CD4-positive, CD25-positive, alpha-beta regulatory T cell (primary cell): ENCODE measurements at regions not wholly inside any gene's neighbourhood (a gene's known extent, or its start where the extent isn't known, plus 50 kb on each side); places are given as distances from the start of the nearest gene placed in this dataset.

Experiments
- ATAC-seq, 2 donors: fragments of 150-1000 bp; cut with Tn5 transposase; one replicate each; pipeline ENCODE4 v1.10.0; 2021; ENCODE audit warnings: low read depth in 2 of 2, moderate number of reproducible peaks in 2 of 2, moderate library complexity in 1 of 2
- DNase-seq, 3 donors: peaks; one replicate each; pipeline versions ENCODE4 v3.0.0 to v3.0.0-alpha.2; 2012 to 2022; ENCODE audit warnings: mixed read lengths in 1 of 3
- H3K27ac ChIP-seq: one replicate; pipeline ENCODE4 v1.7.0; 2013; ENCODE audit warnings: mild to moderate bottlenecking, low read length; ENCODE audit not compliant: insufficient read depth, poor library complexity, severe bottlenecking
- H3K27me3 ChIP-seq: one replicate; pipeline ENCODE4 v1.7.0; 2013; ENCODE audit warnings: low read length; ENCODE audit not compliant: control insufficient read depth, insufficient read depth
- H3K36me3 ChIP-seq: one replicate; pipeline ENCODE4 v1.7.0; 2013; ENCODE audit warnings: mild to moderate bottlenecking, low read length, moderate library complexity; ENCODE audit not compliant: control insufficient read depth, insufficient read depth
- H3K4me1 ChIP-seq: 2 replicates; pipeline ENCODE4 v1.7.0; 2013; ENCODE audit warnings: mild to moderate bottlenecking, low read length; ENCODE audit not compliant: insufficient read depth, control insufficient read depth, poor library complexity, severe bottlenecking
- H3K4me3 ChIP-seq: one replicate; pipeline ENCODE4 v1.7.0; 2013; ENCODE audit warnings: low read depth, mild to moderate bottlenecking, low read length, moderate library complexity
- H3K9me3 ChIP-seq, 2 experiments: 1 replicate in 1 of 2; 2 replicates in 1 of 2; pipeline ENCODE4 v1.7.0; 2013; ENCODE audit warnings: low read length in 2 of 2, mild to moderate bottlenecking in 1 of 2, moderate library complexity in 1 of 2; ENCODE audit not compliant: control insufficient read depth in 2 of 2
- H3K27ac Mint-ChIP-seq, 3 donors: one replicate each; pipeline ENCODE4 v1.8.0; 2020 to 2022; ENCODE audit warnings: mild to moderate bottlenecking in 3 of 3, mixed read lengths in 3 of 3, moderate library complexity in 2 of 3
- H3K27me3 Mint-ChIP-seq: one replicate; pipeline ENCODE4 v1.8.0; 2022; ENCODE audit warnings: mild to moderate bottlenecking, mixed read lengths
- H3K36me3 Mint-ChIP-seq: one replicate; pipeline ENCODE4 v1.8.0; 2020; ENCODE audit warnings: mixed read lengths
- H3K4me1 Mint-ChIP-seq, 4 donors: one replicate each; pipeline ENCODE4 v1.8.0; 2020 to 2022; ENCODE audit warnings: mixed read lengths in 4 of 4, mild to moderate bottlenecking in 1 of 4
- H3K4me3 Mint-ChIP-seq, 4 donors: one replicate each; pipeline ENCODE4 v1.8.0; 2020 to 2022; ENCODE audit warnings: mild to moderate bottlenecking in 4 of 4, mixed read lengths in 4 of 4, moderate library complexity in 3 of 4
- H3K9me3 Mint-ChIP-seq, 7 donors: one replicate each; pipeline ENCODE4 v1.8.0; 2020 to 2022; ENCODE audit warnings: mixed read lengths in 7 of 7, mild to moderate bottlenecking in 3 of 7, moderate library complexity in 2 of 7

- Mint-ChIP-seq H3K4me1 (no peaks in the 10 kb centered on the region), H3K27ac (no peak overlapping the region), H3K4me3 (no peak overlapping the region), H3K27me3 (no peaks in the 10 kb centered on the region), H3K9me3 (peaks cover 2 to 20% (median 8%) of the 10 kb centered on the region in 7 donors), H3K36me3 (no peaks in the 10 kb centered on the region)
- Histone ChIP-seq H3K27ac (no peak overlapping the region), H3K4me3 (no peak overlapping the region), H3K27me3 (no peaks in the 10 kb centered on the region), H3K9me3 (peaks cover 0 to 6% of the 10 kb centered on the region in 2 experiments), H3K36me3 (no peaks in the 10 kb centered on the region), H3K4me1 (no peaks in the 10 kb centered on the region)
- ATAC-seq (no peak), DNase-seq (no peak)
Observed at GRCh38 chr5:4011943-4012342, 416.3 kb downstream of the IRX1 start.

GRCh38 chr5:4013106-4013898 is 417.7 kb downstream of the IRX1 start:
- H3K9me3 Mint-ChIP-seq = peaks cover 2 to 21% (median 9%) of the 10 kb centered on the region in 7 donors
- ATAC-seq = no peak
- Histone ChIP-seq H3K36me3 (no peaks in the 10 kb centered on the region), H3K9me3 (no peaks in the 10 kb centered on the region), H3K27ac (no peak overlapping the region), H3K4me1 (no peaks in the 10 kb centered on the region), H3K4me3 (no peak overlapping the region), H3K27me3 (no peaks in the 10 kb centered on the region)
- H3K27ac Mint-ChIP-seq = no peak overlapping the region
- no peaks in the 10 kb centered on the region for H3K27me3 Mint-ChIP-seq
- H3K36me3 Mint-ChIP-seq = no peaks in the 10 kb centered on the region
- no peaks in the 10 kb centered on the region for H3K4me1 Mint-ChIP-seq
- H3K4me3 Mint-ChIP-seq = no peak overlapping the region
- no peak for DNase-seq

GRCh38 chr5:4015709-4016108 is 420.1 kb downstream of the IRX1 start:
- no peak overlapping the region for H3K4me3 Mint-ChIP-seq
- H3K4me3 ChIP-seq = no peak overlapping the region
- H3K9me3 Mint-ChIP-seq = peaks cover 0 to 16% (median 5%) of the 10 kb centered on the region in 7 donors
- H3K4me1 ChIP-seq = no peaks in the 10 kb centered on the region
- H3K9me3 ChIP-seq = no peaks in the 10 kb centered on the region
- peaks cover 0 to 4% (median 0%) of the 10 kb centered on the region in 4 donors for H3K4me1 Mint-ChIP-seq
- H3K27me3 Mint-ChIP-seq = no peaks in the 10 kb centered on the region
- H3K36me3 Mint-ChIP-seq = no peaks in the 10 kb centered on the region
- no peaks in the 10 kb centered on the region for H3K27me3 ChIP-seq
- no peak overlapping the region for H3K27ac Mint-ChIP-seq
- no peak for ATAC-seq
- no peaks in the 10 kb centered on the region for H3K36me3 ChIP-seq
- no peak overlapping the region for H3K27ac ChIP-seq
- DNase-seq = no peak

GRCh38 chr5:4017076-4017803 is 421.6 kb downstream of the IRX1 start:
- H3K27me3 ChIP-seq = no peaks in the 10 kb centered on the region
- no peaks in the 10 kb centered on the region for H3K4me1 ChIP-seq
- Mint-ChIP-seq H3K4me3 (no peak overlapping the region), H3K36me3 (no peaks in the 10 kb centered on the region), H3K9me3 (peaks cover 0 to 16% (median 6%) of the 10 kb centered on the region in 7 donors), H3K4me1 (peaks cover 0 to 4% (median 0%) of the 10 kb centered on the region in 4 donors), H3K27me3 (no peaks in the 10 kb centered on the region), H3K27ac (no peak overlapping the region)
- H3K4me3 ChIP-seq = no peak overlapping the region
- peaks cover 0 to 4% of the 10 kb centered on the region in 2 experiments for H3K9me3 ChIP-seq
- H3K36me3 ChIP-seq = no peaks in the 10 kb centered on the region
- no peak for ATAC-seq
- DNase-seq = no peak
- no peak overlapping the region for H3K27ac ChIP-seq

- Histone ChIP-seq H3K4me3 (no peak overlapping the region), H3K27me3 (no peaks in the 10 kb centered on the region), H3K36me3 (no peaks in the 10 kb centered on the region), H3K27ac (no peak overlapping the region), H3K9me3 (peaks cover 0 to 7% of the 10 kb centered on the region in 2 experiments), H3K4me1 (no peaks in the 10 kb centered on the region)
- peaks cover 0 to 4% (median 0%) of the 10 kb centered on the region in 4 donors for H3K4me1 Mint-ChIP-seq
- no peak overlapping the region for H3K4me3 Mint-ChIP-seq
- DNase-seq = no peak
- H3K9me3 Mint-ChIP-seq = peaks cover 3 to 16% (median 6%) of the 10 kb centered on the region in 7 donors
- H3K27ac Mint-ChIP-seq = no peak overlapping the region
- ATAC-seq = no peak
- no peaks in the 10 kb centered on the region for H3K27me3 Mint-ChIP-seq
- no peaks in the 10 kb centered on the region for H3K36me3 Mint-ChIP-seq
Observed at GRCh38 chr5:4018007-4018406, 422.4 kb downstream of the IRX1 start.

GRCh38 chr5:4019009-4019769 is 423.6 kb downstream of the IRX1 start:
- Histone ChIP-seq H3K4me1 (no peaks in the 10 kb centered on the region), H3K9me3 (peaks cover 0 to 9% of the 10 kb centered on the region in 2 experiments), H3K36me3 (no peaks in the 10 kb centered on the region), H3K27ac (no peak overlapping the region), H3K27me3 (no peaks in the 10 kb centered on the region), H3K4me3 (no peak overlapping the region)
- H3K4me1 Mint-ChIP-seq = peaks cover 0 to 4% (median 0%) of the 10 kb centered on the region in 4 donors
- peaks cover 3 to 25% (median 4%) of the 10 kb centered on the region in 7 donors for H3K9me3 Mint-ChIP-seq
- no peaks in the 10 kb centered on the region for H3K27me3 Mint-ChIP-seq
- DNase-seq (no peak), ATAC-seq (no peak)
- H3K27ac Mint-ChIP-seq = no peak overlapping the region
- H3K36me3 Mint-ChIP-seq = no peaks in the 10 kb centered on the region
- H3K4me3 Mint-ChIP-seq = no peak overlapping the region

- H3K27me3 ChIP-seq = no peaks in the 10 kb centered on the region
- H3K4me1 Mint-ChIP-seq = peaks cover 0 to 4% (median 0%) of the 10 kb centered on the region in 4 donors
- no peaks in the 10 kb centered on the region for H3K27me3 Mint-ChIP-seq
- no peaks in the 10 kb centered on the region for H3K4me1 ChIP-seq
- H3K4me3 ChIP-seq = no peak overlapping the region
- no peak for DNase-seq
- ATAC-seq = no peak
- no peaks in the 10 kb centered on the region for H3K36me3 ChIP-seq
- H3K4me3 Mint-ChIP-seq = no peak overlapping the region
- H3K9me3 ChIP-seq = peaks cover 0 to 9% of the 10 kb centered on the region in 2 experiments
- no peak overlapping the region for H3K27ac ChIP-seq
- H3K27ac Mint-ChIP-seq = no peak overlapping the region
- peaks cover 3 to 25% (median 4%) of the 10 kb centered on the region in 7 donors for H3K9me3 Mint-ChIP-seq
- H3K36me3 Mint-ChIP-seq = no peaks in the 10 kb centered on the region
Observed at GRCh38 chr5:4019841-4020240, 424.2 kb downstream of the IRX1 start.
